ENCODE measurements at regions not wholly inside any gene's neighbourhood (a gene's known extent, or its start where the extent isn't known, plus 50 kb on each side); places are given as distances from the start of the nearest gene placed in this dataset.

GRCh38 chr9:8036914-8037524 lies 237.4 kb upstream of the DMAC1 start:
- Histone ChIP-seq H3K4me3 (ENCODE audit: low read length) (no peak overlapping the region), H3K9ac (ENCODE audit: low read length) (no peak overlapping the region), H3K36me3 (ENCODE audit: insufficient read depth, low read length) (no peaks in the 10 kb centered on the region), H3K79me2 (replicated peaks; ENCODE audit: insufficient read depth, low read length) (no peaks in the 10 kb centered on the region), H3K27me3 (ENCODE audit: insufficient read depth, low read depth, low read length) (no peaks in the 10 kb centered on the region), H3K4me2 (ENCODE audit: low read length) (no peak overlapping the region), H2AFZ (ENCODE audit: low read depth, low read length) (no peak overlapping the region), H3K9me2 (ENCODE audit: insufficient read depth, low read length) (no peaks in the 10 kb centered on the region), H4K20me1 (ENCODE audit: insufficient read depth) (no peaks in the 10 kb centered on the region), H3F3A (ENCODE audit: insufficient read depth, low read length, poor library complexity, severe bottlenecking) (no peaks in the 10 kb centered on the region), H3K27ac (ENCODE audit: low read length) (no peak overlapping the region), H3K9me3 (ENCODE audit: low read length) (no peaks in the 10 kb centered on the region)
- TF ChIP-seq REST (IDR thresholded peaks at IDR 0.05; ENCODE audit: borderline replicate concordance) (no peak), RAD21 (conservative IDR thresholded peaks at IDR 0.05) (no peak), SMC3 (conservative IDR thresholded peaks at IDR 0.05; ENCODE audit: poor library complexity) (no peak), POLR2AphosphoS5 (IDR thresholded peaks at IDR 0.05) (no peak), CTCF (IDR thresholded peaks at IDR 0.05; ENCODE audit: poor library complexity, severe bottlenecking) (no peak), EZH2 (IDR thresholded peaks at IDR 0.05; ENCODE audit: borderline replicate concordance, insufficient read depth, low read length, poor library complexity, severe bottlenecking) (no peak), EP300 (conservative IDR thresholded peaks at IDR 0.05; ENCODE audit: poor library complexity, severe bottlenecking) (no peak), MXI1 (conservative IDR thresholded peaks at IDR 0.05; ENCODE audit: poor library complexity, severe bottlenecking) (no peak), TAF1 (IDR thresholded peaks at IDR 0.05; ENCODE audit: low read depth) (no peak)

- H3K4me3 ChIP-seq (ENCODE audit: low read length), result no peak overlapping the region
- no peak overlapping the region for H3K9ac ChIP-seq (ENCODE audit: low read length)
- H4K20me1 ChIP-seq (ENCODE audit: insufficient read depth), result no peaks in the 10 kb centered on the region
- H3K9me3 ChIP-seq (ENCODE audit: low read length), result no peaks in the 10 kb centered on the region
- H3F3A ChIP-seq (ENCODE audit: insufficient read depth, low read length, poor library complexity, severe bottlenecking), result no peaks in the 10 kb centered on the region
- no peaks in the 10 kb centered on the region for H3K9me2 ChIP-seq (ENCODE audit: insufficient read depth, low read length)
- no peak overlapping the region for H2AFZ ChIP-seq (ENCODE audit: low read depth, low read length)
- no peaks in the 10 kb centered on the region for H3K36me3 ChIP-seq (ENCODE audit: insufficient read depth, low read length)
- TF ChIP-seq SMC3 (conservative IDR thresholded peaks at IDR 0.05; ENCODE audit: poor library complexity) (no peak), MXI1 (conservative IDR thresholded peaks at IDR 0.05; ENCODE audit: poor library complexity, severe bottlenecking) (no peak), TAF1 (IDR thresholded peaks at IDR 0.05; ENCODE audit: low read depth) (no peak), REST (IDR thresholded peaks at IDR 0.05; ENCODE audit: borderline replicate concordance) (no peak), RAD21 (conservative IDR thresholded peaks at IDR 0.05) (no peak), CTCF (IDR thresholded peaks at IDR 0.05; ENCODE audit: poor library complexity, severe bottlenecking) (no peak), EZH2 (IDR thresholded peaks at IDR 0.05; ENCODE audit: borderline replicate concordance, insufficient read depth, low read length, poor library complexity, severe bottlenecking) (no peak), EP300 (conservative IDR thresholded peaks at IDR 0.05; ENCODE audit: poor library complexity, severe bottlenecking) (no peak), POLR2AphosphoS5 (IDR thresholded peaks at IDR 0.05) (no peak)
- H3K4me2 ChIP-seq (ENCODE audit: low read length), result no peak overlapping the region
- no peaks in the 10 kb centered on the region for H3K79me2 ChIP-seq (replicated peaks; ENCODE audit: insufficient read depth, low read length)
- no peak overlapping the region for H3K27ac ChIP-seq (ENCODE audit: low read length)
- H3K27me3 ChIP-seq (ENCODE audit: insufficient read depth, low read depth, low read length), result no peaks in the 10 kb centered on the region
Measured at GRCh38 chr9:8033794-8034193, 234.2 kb upstream of the DMAC1 start.
